PC-9 (cell line): ENCODE measurements at regions not wholly inside any gene's neighbourhood (a gene's known extent, or its start where the extent isn't known, plus 50 kb on each side); places are given as distances from the start of the nearest gene placed in this dataset.

Source experiments
- BruUV-seq: library from RNA; stranded (reverse); fragments of 400-500 nt; replicated peaks from 2 replicates; lab custom pipeline; 2021; lab: Mats Ljungman, UMichigan
- CTCF ChIA-PET: fragments of 300-600 bp; sonication (Branson Sonifier 250); formaldehyde crosslinking; loops from one replicate; lab custom pipeline; 2022; ENCODE audit warnings: antibody characterized with exemption; lab: Charles Lee
- POLR2A ChIA-PET: fragments of 300-600 bp; sonication (Branson Sonifier 250); formaldehyde crosslinking; loops from one replicate; lab custom pipeline; 2022; ENCODE audit warnings: antibody characterized with exemption; ENCODE audit not compliant: unreplicated experiment; lab: Charles Lee
- DNase-seq, 2 experiments: peaks; one replicate each; pipeline versions ENCODE4 v3.0.0 to v3.0.0-alpha.2; 2015 to 2022; ENCODE audit warnings: mixed read lengths in 1 of 2
- H2AFZ ChIP-seq: fragments of 200-600 bp; sonication (generic); 2 replicates; pipeline ENCODE4 v1.8.1; 2017; ENCODE audit warnings: antibody characterized with exemption
- H3F3A ChIP-seq: fragments of 200-600 bp; sonication (generic); 2 replicates; pipeline ENCODE4 v1.8.1; 2017; ENCODE audit warnings: antibody characterized with exemption, mild to moderate bottlenecking, low read depth; ENCODE audit not compliant: insufficient read depth
- H3K27ac ChIP-seq: fragments of 200-600 bp; sonication (generic); 2 replicates; pipeline ENCODE4 v1.6.1; 2016; ENCODE audit warnings: mixed run types
- H3K27me3 ChIP-seq: fragments of 200-600 bp; sonication (generic); 2 replicates; pipeline ENCODE4 v1.6.1; 2016; ENCODE audit warnings: low read depth, mixed run types; ENCODE audit not compliant: insufficient read depth
- H3K36me3 ChIP-seq: fragments of 200-600 bp; sonication (generic); 2 replicates; pipeline ENCODE4 v1.6.1; 2016; ENCODE audit warnings: low read depth, mixed run types
- H3K4me1 ChIP-seq: fragments of 200-600 bp; sonication (generic); replicated peaks from 2 replicates; pipeline ENCODE4 v1.6.1; 2016; ENCODE audit warnings: mixed run types; ENCODE audit not compliant: insufficient read depth
- H3K4me2 ChIP-seq: fragments of 200-600 bp; sonication (generic); 2 replicates; pipeline ENCODE4 v1.6.1; 2017; ENCODE audit warnings: mixed run types
- H3K4me3 ChIP-seq: fragments of 200-600 bp; sonication (generic); 2 replicates; pipeline ENCODE4 v1.6.1; 2016; ENCODE audit warnings: mixed run types
- H3K79me2 ChIP-seq: fragments of 200-600 bp; sonication (generic); 2 replicates; pipeline ENCODE4 v1.6.1; 2017; ENCODE audit warnings: low read depth, mixed run types
- H3K9me2 ChIP-seq: fragments of 200-600 bp; sonication (generic); 2 replicates; pipeline ENCODE4 v1.8.1; 2017; ENCODE audit warnings: mild to moderate bottlenecking; ENCODE audit not compliant: insufficient read depth
- H3K9me3 ChIP-seq: fragments of 200-600 bp; sonication (generic); 2 replicates; pipeline ENCODE4 v1.8.1; 2016; ENCODE audit warnings: low read depth; ENCODE audit not compliant: insufficient read depth
- H4K20me1 ChIP-seq: fragments of 200-600 bp; sonication (generic); 2 replicates; pipeline ENCODE4 v1.8.1; 2017; ENCODE audit not compliant: insufficient read depth
- CTCF ChIP-seq: fragments of 200-600 bp; sonication (generic); conservative IDR thresholded peaks from 2 replicates; pipeline ENCODE4 v1.6.1; 2017; ENCODE audit warnings: mixed run types, antibody characterized with exemption, mild to moderate bottlenecking, moderate library complexity
- EZH2 ChIP-seq: fragments of 200-600 bp; sonication (generic); IDR thresholded peaks from 2 replicates; pipeline ENCODE4 v1.8.0; 2017; ENCODE audit warnings: antibody characterized with exemption, low read depth
- intact Hi-C: fragments of 100-400 bp; cut with micrococcal nuclease; formaldehyde crosslinking; loops from one replicate; pipeline ENCODE4 v1.10.0; 2022; ENCODE audit not compliant: unreplicated experiment

GRCh38 chr2:157067562-157067961 lies 189.9 kb upstream of the GALNT5 start:
- no peaks in the 10 kb centered on the region for H3F3A ChIP-seq
- CTCF ChIA-PET: no interaction called here
- no peaks in the 10 kb centered on the region for H3K27me3 ChIP-seq
- no peaks in the 10 kb centered on the region for H4K20me1 ChIP-seq
- POLR2A ChIA-PET: no interaction called here
- no peak overlapping the region for H3K4me3 ChIP-seq
- TF ChIP-seq CTCF: no peak
- no peak for TF ChIP-seq EZH2
- H3K27ac ChIP-seq: no peak overlapping the region
- no TSS peak for BruUV-seq
- no peaks in the 10 kb centered on the region for H3K9me3 ChIP-seq
- intact Hi-C loops: no loop called here
- no peak overlapping the region for H2AFZ ChIP-seq
- H3K79me2 ChIP-seq: no peaks in the 10 kb centered on the region
- no peaks in the 10 kb centered on the region for H3K36me3 ChIP-seq
- DNase-seq: no peak
- H3K4me1 ChIP-seq: no peaks in the 10 kb centered on the region
- no peak overlapping the region for H3K4me2 ChIP-seq
- H3K9me2 ChIP-seq: no peaks in the 10 kb centered on the region

- no peak overlapping the region for H3K4me3 ChIP-seq
- no peaks in the 10 kb centered on the region for H3K79me2 ChIP-seq
- H3K27ac ChIP-seq: no peak overlapping the region
- no peaks in the 10 kb centered on the region for H3K9me2 ChIP-seq
- H3K4me1 ChIP-seq: no peaks in the 10 kb centered on the region
- intact Hi-C loops: no loop called here
- ChIA-PET CTCF (no interaction called here), POLR2A (no interaction called here)
- DNase-seq: no peak
- H3K9me3 ChIP-seq: no peaks in the 10 kb centered on the region
- H3F3A ChIP-seq: no peaks in the 10 kb centered on the region
- H3K27me3 ChIP-seq: no peaks in the 10 kb centered on the region
- H3K36me3 ChIP-seq: no peaks in the 10 kb centered on the region
- no peaks in the 10 kb centered on the region for H4K20me1 ChIP-seq
- H2AFZ ChIP-seq: no peak overlapping the region
- no TSS peak for BruUV-seq
- TF ChIP-seq CTCF: no peak
- no peak for TF ChIP-seq EZH2
- no peak overlapping the region for H3K4me2 ChIP-seq
Measured at GRCh38 chr2:157068237-157068636, 189.3 kb upstream of the GALNT5 start.

GRCh38 chr2:157075924-157076323 lies 181.6 kb upstream of the GALNT5 start:
- no peaks in the 10 kb centered on the region for H3K36me3 ChIP-seq
- no peaks in the 10 kb centered on the region for H4K20me1 ChIP-seq
- H3K4me1 ChIP-seq: no peaks in the 10 kb centered on the region
- no peak for TF ChIP-seq EZH2
- no peak for TF ChIP-seq CTCF
- no peak overlapping the region for H3K27ac ChIP-seq
- no peaks in the 10 kb centered on the region for H3K27me3 ChIP-seq
- H3F3A ChIP-seq: no peaks in the 10 kb centered on the region
- POLR2A ChIA-PET: no interaction called here
- no peak overlapping the region for H3K4me2 ChIP-seq
- intact Hi-C loops: no loop called here
- H2AFZ ChIP-seq: no peak overlapping the region
- no peaks in the 10 kb centered on the region for H3K79me2 ChIP-seq
- DNase-seq: no peak
- no peaks in the 10 kb centered on the region for H3K9me3 ChIP-seq
- H3K9me2 ChIP-seq: no peaks in the 10 kb centered on the region
- CTCF ChIA-PET: interaction anchor here (0.7 kb wide), 1 partner anchor 52 kb away, joined by 4 read pairs; no protein-coding TSS in a partner anchor
- H3K4me3 ChIP-seq: no peak overlapping the region
- BruUV-seq: no TSS peak
